Pulmonary artery endothelial cell (primary cell): ENCODE measurements at regions not wholly inside any gene's neighbourhood (a gene's known extent, or its start where the extent isn't known, plus 50 kb on each side); places are given as distances from the start of the nearest gene placed in this dataset.
A peak's percentile ranks its signal among the peaks of the same experiment; 100 is the strongest.
"Not testable (repeated sequence)": the region's sequence is repeated elsewhere in the genome, so short reads cannot be mapped to it uniquely, and the experiment has no call there.

Source experiments
- DNase-seq: peaks from one replicate; pipeline ENCODE4 v3.0.0-alpha.2; 2011; ENCODE audit warnings: low read depth, low spot score

- no peak for DNase-seq
These were observed 771.2 kb downstream of the NXPH1 start for GRCh38 chr7:9204571-9204970.

- DNase-seq = no peak
These were observed 776.7 kb downstream of the NXPH1 start for GRCh38 chr7:9210114-9210513.

GRCh38 chr7:9217204-9217603, 783.8 kb downstream of the NXPH1 start:
- no peak for DNase-seq

GRCh38 chr7:9226500-9226899, 793.1 kb downstream of the NXPH1 start:
- DNase-seq = no peak

GRCh38 chr7:9231630-9232121, 798.3 kb downstream of the NXPH1 start:
- DNase-seq = no peak

GRCh38 chr7:9240001-9240400, 806.6 kb downstream of the NXPH1 start:
- no peak for DNase-seq

GRCh38 chr7:9241826-9242225, 808.4 kb downstream of the NXPH1 start:
- DNase-seq = no peak

GRCh38 chr7:9242636-9243035, 809.2 kb downstream of the NXPH1 start:
- no peak for DNase-seq

- no peak for DNase-seq
These were observed 817.5 kb downstream of the NXPH1 start for GRCh38 chr7:9250876-9251275.

GRCh38 chr7:9264395-9264794, 831.0 kb downstream of the NXPH1 start:
- DNase-seq = no peak

GRCh38 chr7:9280088-9280487, 846.7 kb downstream of the NXPH1 start:
- no peak for DNase-seq

GRCh38 chr7:9283246-9283645, 849.8 kb downstream of the NXPH1 start:
- DNase-seq = no peak

- DNase-seq = no peak
These were observed 869.0 kb downstream of the NXPH1 start for GRCh38 chr7:9302436-9302835.

- no peak for DNase-seq
These were observed 873.7 kb downstream of the NXPH1 start for GRCh38 chr7:9307131-9307530.

- DNase-seq = no peak
These were observed 891.1 kb downstream of the NXPH1 start for GRCh38 chr7:9324513-9324912.

GRCh38 chr7:9328296-9328695, 894.9 kb downstream of the NXPH1 start:
- DNase-seq = no peak

- no peak for DNase-seq
These were observed 916.2 kb downstream of the NXPH1 start for GRCh38 chr7:9349625-9350024.

- DNase-seq = no peak
These were observed 957.8 kb downstream of the NXPH1 start for GRCh38 chr7:9391221-9391620.

- no peak for DNase-seq
These were observed 958.6 kb downstream of the NXPH1 start for GRCh38 chr7:9391984-9392383.

GRCh38 chr7:9404386-9404785, 971.0 kb downstream of the NXPH1 start:
- not testable (repeated sequence) for DNase-seq

GRCh38 chr7:9407816-9408215, 974.4 kb downstream of the NXPH1 start:
- DNase-seq = no peak

GRCh38 chr7:9453521-9453920, 1020.1 kb downstream of the NXPH1 start:
- no peak for DNase-seq

- DNase-seq = peak; percentile 13
These were observed 1055.1 kb downstream of the NXPH1 start for GRCh38 chr7:9488555-9488954.

GRCh38 chr7:9498303-9498702, 1064.9 kb downstream of the NXPH1 start:
- DNase-seq = no peak
